Osteocyte (in vitro differentiated cells): ENCODE measurements at regions not wholly inside any gene's neighbourhood (a gene's known extent, or its start where the extent isn't known, plus 50 kb on each side); places are given as distances from the start of the nearest gene placed in this dataset.

Experiments
- DNase-seq: peaks from one replicate; pipeline ENCODE4 v3.0.0; 2021; ENCODE audit warnings: mixed read lengths; ENCODE audit not compliant: unreplicated experiment; ENCODE audit errors: extremely low spot score
- H3K27ac Mint-ChIP-seq: one replicate; pipeline ENCODE4 v1.8.0; 2021; ENCODE audit warnings: mild to moderate bottlenecking, mixed read lengths; ENCODE audit not compliant: unreplicated experiment
- H3K27me3 Mint-ChIP-seq: one replicate; pipeline ENCODE4 v1.8.0; 2021; ENCODE audit warnings: mixed read lengths; ENCODE audit not compliant: unreplicated experiment
- H3K36me3 Mint-ChIP-seq: one replicate; pipeline ENCODE4 v1.8.0; 2021; ENCODE audit warnings: mixed read lengths; ENCODE audit not compliant: unreplicated experiment
- H3K4me1 Mint-ChIP-seq: one replicate; pipeline ENCODE4 v1.8.0; 2021; ENCODE audit warnings: mixed read lengths; ENCODE audit not compliant: unreplicated experiment
- H3K4me3 Mint-ChIP-seq: one replicate; pipeline ENCODE4 v1.8.0; 2021; ENCODE audit warnings: mild to moderate bottlenecking, moderate library complexity, mixed read lengths; ENCODE audit not compliant: unreplicated experiment
- H3K9me3 Mint-ChIP-seq: one replicate; pipeline ENCODE4 v1.8.0; 2021; ENCODE audit warnings: mixed read lengths; ENCODE audit not compliant: unreplicated experiment
- TF ChIP-seq, protein P1 (sequence below): fragments of 200-600 bp; sonication (generic); IDR thresholded peaks from 2 replicates; pipeline ENCODE4 v1.5.0; 2021; ENCODE audit warnings: antibody characterized with exemption, mild to moderate bottlenecking, moderate library complexity

- DNase-seq, result peak; percentile 56
- no peaks in the 10 kb centered on the region for H3K9me3 Mint-ChIP-seq
- H3K27me3 Mint-ChIP-seq, result peaks cover 47% of the 10 kb centered on the region
- no peak overlapping the region for H3K4me3 Mint-ChIP-seq
- TF ChIP-seq, protein P1, sequence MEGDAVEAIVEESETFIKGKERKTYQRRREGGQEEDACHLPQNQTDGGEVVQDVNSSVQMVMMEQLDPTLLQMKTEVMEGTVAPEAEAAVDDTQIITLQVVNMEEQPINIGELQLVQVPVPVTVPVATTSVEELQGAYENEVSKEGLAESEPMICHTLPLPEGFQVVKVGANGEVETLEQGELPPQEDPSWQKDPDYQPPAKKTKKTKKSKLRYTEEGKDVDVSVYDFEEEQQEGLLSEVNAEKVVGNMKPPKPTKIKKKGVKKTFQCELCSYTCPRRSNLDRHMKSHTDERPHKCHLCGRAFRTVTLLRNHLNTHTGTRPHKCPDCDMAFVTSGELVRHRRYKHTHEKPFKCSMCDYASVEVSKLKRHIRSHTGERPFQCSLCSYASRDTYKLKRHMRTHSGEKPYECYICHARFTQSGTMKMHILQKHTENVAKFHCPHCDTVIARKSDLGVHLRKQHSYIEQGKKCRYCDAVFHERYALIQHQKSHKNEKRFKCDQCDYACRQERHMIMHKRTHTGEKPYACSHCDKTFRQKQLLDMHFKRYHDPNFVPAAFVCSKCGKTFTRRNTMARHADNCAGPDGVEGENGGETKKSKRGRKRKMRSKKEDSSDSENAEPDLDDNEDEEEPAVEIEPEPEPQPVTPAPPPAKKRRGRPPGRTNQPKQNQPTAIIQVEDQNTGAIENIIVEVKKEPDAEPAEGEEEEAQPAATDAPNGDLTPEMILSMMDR, result no peak
- H3K4me1 Mint-ChIP-seq, result no peaks in the 10 kb centered on the region
- H3K27ac Mint-ChIP-seq, result no peak overlapping the region
- no peaks in the 10 kb centered on the region for H3K36me3 Mint-ChIP-seq
These were observed 101.0 kb upstream of the SIX3 start for GRCh38 chr2:44840503-44840850.

- no peak for DNase-seq
- Mint-ChIP-seq H3K9me3 (no peaks in the 10 kb centered on the region), H3K4me3 (no peak overlapping the region), H3K36me3 (no peaks in the 10 kb centered on the region), H3K27me3 (peaks cover 46% of the 10 kb centered on the region), H3K27ac (no peak overlapping the region), H3K4me1 (no peaks in the 10 kb centered on the region)
- TF ChIP-seq, protein P1, result no peak
These were observed 98.4 kb upstream of the SIX3 start for GRCh38 chr2:44843086-44843485.

- Mint-ChIP-seq H3K4me3 (no peak overlapping the region), H3K27ac (no peak overlapping the region), H3K27me3 (peaks cover 52% of the 10 kb centered on the region), H3K9me3 (no peaks in the 10 kb centered on the region), H3K4me1 (no peaks in the 10 kb centered on the region), H3K36me3 (no peaks in the 10 kb centered on the region)
- DNase-seq, result peak; percentile 70
- TF ChIP-seq, protein P1, result no peak
These were observed 97.7 kb upstream of the SIX3 start for GRCh38 chr2:44843641-44844310.

DNA sequence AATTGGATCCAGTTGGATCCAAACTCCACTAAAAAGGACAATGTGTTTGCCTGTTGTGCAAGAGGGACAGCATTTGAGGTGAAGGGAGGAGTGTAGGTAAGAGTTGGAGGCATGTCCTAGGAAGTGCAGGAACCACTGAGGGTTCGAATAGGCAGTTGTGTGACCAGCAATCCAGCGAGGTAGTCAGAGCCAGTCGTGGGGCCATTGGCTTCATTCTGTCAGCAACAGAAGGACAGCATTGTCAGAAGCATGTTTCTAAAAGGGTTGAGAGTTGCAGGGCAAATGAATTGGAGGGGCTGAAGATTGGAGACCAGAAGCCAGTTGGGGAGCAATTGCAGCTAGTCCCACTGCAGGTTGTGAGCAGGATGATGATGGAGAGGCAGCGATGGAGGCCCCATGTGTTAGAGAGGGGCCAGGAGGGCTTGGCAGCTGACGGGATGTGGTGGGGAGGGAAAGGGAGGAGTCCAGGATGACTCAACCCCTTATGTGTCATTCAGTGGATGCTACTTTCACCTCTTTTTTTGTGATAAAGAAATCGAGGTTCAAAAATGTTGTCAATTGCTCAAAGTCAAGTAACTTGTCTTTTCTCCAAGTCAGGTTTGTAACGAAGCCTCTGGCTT is 96.7 kb upstream of the SIX3 start:
- Mint-ChIP-seq H3K27me3 (peaks cover 58% of the 10 kb centered on the region), H3K4me3 (no peak overlapping the region), H3K36me3 (no peaks in the 10 kb centered on the region), H3K27ac (no peak overlapping the region), H3K4me1 (no peaks in the 10 kb centered on the region), H3K9me3 (no peaks in the 10 kb centered on the region)
- TF ChIP-seq, protein P1, result no peak
- peak; percentile 42 for DNase-seq

GRCh38 chr2:44848026-44848425 is 93.5 kb upstream of the SIX3 start:
- H3K4me1 Mint-ChIP-seq, result no peaks in the 10 kb centered on the region

More at GRCh38 chr2:44848026-44848425, 93.5 kb upstream of the SIX3 start:
- DNase-seq, result peak; percentile 46
- Mint-ChIP-seq H3K36me3 (no peaks in the 10 kb centered on the region), H3K27ac (no peak overlapping the region), H3K27me3 (peaks cover 60% of the 10 kb centered on the region), H3K4me3 (no peak overlapping the region), H3K9me3 (no peaks in the 10 kb centered on the region)
- TF ChIP-seq, protein P1, result no peak
